NCI-H2196 treated with DMSO at 0.1 percent for 48 hours (cell line): ENCODE measurements at regions not wholly inside any gene's neighbourhood (a gene's known extent, or its start where the extent isn't known, plus 50 kb on each side); places are given as distances from the start of the nearest gene placed in this dataset.
"Not testable (repeated sequence)": the region's sequence is repeated elsewhere in the genome, so short reads cannot be mapped to it uniquely, and the experiment has no call there.

Experiments
- DNase-seq: peaks from one replicate; lab custom pipeline; 2025; ENCODE audit not compliant: unreplicated experiment; lab: John Stamatoyannopoulos, UW

DNA sequence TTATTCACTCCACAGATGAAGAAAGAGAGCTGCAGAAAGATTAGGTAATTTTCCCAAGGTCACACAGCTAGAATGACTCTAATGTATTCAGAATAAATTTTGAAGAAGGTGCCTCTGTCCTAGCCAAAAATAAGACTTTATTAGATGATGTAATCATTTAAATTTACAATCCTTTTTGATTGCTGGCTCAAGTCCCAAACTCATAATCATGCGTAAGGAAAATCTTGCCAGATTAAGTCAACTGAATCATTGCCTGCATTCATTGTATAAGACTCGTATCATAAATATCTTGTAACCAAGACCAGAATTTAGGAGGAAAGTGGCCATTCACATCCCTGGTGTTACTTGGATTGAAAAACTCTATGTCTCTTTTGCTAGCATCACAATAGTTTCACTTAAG, 53.1 kb upstream of the STK39 start:
- DNase-seq: no peak

DNA sequence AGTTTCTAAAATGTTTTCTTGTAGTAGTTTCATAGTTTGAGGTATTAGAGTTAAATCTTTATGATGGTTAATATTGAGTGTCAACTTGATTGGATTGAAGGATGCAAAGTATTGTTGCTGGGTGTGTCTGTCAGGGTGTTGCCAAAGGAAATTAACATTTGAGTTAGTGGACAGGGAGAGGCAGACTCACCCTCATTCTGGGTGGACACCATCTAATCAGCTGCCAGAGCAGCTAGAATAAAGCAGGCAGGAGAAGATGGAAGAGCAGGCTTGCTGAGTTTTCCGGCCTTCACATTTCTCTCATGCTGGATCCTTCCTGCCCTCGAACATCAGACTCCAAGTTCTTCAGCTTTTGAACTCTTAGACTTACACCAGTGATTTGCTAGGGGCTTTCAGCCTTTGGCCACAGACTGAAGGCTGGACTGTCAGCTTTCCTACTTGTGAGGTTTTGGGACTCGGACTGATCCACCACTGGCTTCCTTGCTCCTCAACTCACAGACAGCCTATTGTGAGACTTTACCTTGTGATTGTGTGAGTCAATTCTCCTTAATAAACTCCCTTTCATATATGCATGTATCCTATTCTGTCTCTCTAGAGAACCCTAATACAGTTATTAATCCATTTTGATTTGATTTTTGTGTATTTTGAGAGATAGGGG, 56.8 kb upstream of the STK39 start:
- no peak for DNase-seq

GRCh38 chr2:168307379-168307778, 60.0 kb upstream of the STK39 start:
- DNase-seq: no peak

- no peak for DNase-seq
Measured at GRCh38 chr2:168310580-168310979, 63.2 kb upstream of the STK39 start.

DNA sequence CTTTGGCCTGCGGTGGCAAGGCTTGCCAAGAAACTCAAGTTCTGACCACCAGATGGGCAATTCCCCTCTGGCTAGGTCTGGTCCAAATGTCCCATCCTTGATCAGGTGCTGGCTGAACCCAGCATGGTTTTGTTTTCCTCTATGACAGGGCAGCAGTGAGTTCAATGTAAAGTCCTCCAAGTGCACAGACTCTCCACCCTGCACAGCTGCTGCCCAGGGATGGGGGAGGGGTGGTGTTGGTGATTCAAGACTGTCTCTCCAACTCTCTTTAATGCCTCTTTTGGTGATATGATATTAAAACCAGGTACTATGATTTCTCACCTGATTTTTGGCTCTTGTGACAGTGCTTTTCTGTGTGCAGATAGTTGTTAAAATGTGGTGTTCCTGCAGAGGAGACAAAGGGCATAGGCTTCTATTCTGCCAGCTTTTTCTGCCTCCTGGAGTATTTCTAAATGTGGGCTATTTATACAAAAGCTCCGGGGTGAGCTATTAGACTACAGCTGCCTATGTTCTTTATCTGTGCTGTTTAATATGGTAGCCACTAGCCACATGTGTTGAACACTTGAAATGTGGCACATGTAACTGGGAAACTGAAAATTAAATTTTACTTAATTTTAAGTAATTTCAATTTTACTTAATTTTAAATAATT, 64.0 kb upstream of the STK39 start:
- DNase-seq: no peak

GRCh38 chr2:168312036-168312822, 64.8 kb upstream of the STK39 start:
- DNase-seq: no peak

GRCh38 chr2:168314236-168314635, 66.8 kb upstream of the STK39 start:
- DNase-seq: no peak

DNA sequence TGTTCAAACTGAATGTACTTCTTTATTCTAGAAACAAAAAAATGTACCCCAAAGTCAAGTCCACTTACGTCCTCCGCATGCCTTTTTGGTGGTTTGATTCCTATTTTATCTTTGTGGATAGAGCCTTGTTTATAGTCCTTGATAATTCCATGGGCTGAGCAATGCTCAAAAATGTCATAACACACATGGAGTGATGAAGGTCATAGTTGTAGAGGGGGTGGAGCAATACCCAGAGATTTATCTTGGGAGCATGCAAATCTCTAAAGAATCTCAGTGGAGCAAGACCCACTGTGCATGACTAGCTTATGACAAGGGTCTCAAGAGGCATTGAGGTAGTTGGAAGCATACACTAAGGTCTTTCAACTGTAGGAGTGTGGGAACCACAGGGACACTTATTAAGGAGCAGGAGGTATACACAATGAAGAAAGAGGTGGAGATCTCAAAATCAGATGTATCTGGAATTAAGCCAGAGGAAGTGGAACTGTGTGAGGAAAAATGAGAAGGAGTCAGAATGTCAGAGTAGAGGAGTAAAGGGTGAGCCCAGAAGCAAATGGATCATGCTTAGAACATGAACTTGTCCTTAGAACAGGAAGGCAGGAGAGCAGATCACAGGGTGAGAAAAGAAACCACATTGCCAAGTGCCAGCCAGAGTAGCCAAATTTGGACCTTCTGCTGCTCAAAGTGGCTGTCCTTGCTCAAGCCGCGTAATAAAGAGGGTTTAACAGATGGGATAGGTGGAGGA, 68.1 kb upstream of the STK39 start:
- DNase-seq: no peak

DNA sequence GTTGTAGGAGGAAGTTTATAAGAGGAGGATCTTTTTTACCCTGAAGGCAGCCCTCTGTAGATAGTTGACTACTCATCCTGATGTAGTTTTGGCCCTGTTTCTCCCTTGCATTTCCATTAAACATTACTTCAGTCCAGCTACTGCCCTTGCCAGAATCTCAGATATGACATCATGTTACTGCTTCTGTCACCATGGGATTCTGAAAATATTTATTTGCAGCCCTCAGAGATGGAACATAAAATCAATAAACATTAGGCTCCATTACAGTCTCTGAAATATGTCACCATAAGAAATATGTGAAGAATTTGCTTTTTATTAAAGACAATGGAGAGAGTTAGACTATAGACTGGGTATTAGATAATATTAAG, 68.7 kb upstream of the STK39 start:
- no peak for DNase-seq

DNA sequence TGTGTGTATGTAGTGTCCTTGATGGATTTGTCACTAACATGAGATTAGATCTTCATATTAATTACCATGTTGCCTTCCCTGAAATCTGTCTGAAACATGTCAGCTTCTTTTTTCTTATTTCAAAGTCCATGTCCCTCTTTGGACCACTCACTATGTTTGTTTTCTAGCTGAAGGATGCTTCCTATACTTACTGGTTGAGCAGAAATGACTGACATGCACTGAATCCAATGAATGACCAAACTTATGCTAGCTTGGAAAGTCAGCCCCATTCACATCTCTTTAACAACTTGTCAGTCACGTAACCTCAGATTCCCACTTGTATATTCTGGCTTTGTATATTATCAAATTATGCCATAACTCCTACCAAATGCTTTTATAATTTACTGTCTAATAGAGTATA, 69.9 kb upstream of the STK39 start:
- DNase-seq: no peak

DNA sequence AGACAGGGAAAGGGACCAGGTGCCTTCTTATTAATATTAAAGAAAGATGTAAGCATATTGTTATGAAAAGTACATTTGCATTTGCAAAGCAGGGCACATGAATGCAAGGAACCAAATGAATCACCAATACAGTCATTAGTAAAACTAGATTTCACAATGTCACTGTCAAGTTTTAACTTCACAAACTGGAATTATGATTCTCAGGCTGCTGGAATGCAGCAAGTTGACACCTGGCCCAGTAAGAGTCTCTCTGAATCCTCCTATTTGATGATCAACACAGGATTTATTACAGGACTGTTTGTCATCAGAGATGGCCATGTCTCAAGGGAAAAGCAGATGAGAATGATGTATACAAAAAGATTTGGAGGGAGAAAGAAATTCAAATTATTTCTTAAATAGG, 72.9 kb upstream of the STK39 start:
- no peak for DNase-seq

DNA sequence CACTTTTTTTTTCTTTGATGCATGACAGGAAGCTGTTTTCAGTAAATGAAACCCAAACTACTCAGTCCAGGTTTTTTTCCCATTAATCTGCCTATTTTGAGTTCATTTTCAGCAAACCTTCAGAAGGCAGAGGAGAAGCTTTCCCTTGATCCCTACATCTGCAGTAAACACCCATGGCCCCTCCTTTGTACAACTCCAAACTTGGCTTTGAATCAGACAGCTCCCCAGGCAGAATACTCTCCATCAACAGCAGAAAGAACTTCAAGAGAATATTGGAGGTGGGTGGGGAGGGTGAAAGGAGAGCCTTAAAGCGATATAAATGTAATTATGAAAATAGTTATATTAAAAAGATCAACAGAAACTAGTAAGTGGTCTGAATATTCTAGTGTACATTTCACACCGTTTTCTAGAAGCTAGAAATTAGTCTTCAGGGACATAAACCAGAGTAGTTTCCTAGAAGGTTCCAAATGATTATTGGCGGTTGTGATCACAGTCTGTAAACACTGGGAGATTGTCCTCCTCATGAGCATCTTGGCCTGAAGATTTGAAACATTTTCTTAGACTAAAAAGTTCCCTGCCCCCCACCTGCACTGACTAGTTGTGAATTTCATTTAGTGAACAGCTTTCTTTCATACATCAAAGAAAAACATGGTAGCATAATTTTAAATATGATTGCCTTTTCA, 75.1 kb upstream of the STK39 start:
- DNase-seq: no peak

DNA sequence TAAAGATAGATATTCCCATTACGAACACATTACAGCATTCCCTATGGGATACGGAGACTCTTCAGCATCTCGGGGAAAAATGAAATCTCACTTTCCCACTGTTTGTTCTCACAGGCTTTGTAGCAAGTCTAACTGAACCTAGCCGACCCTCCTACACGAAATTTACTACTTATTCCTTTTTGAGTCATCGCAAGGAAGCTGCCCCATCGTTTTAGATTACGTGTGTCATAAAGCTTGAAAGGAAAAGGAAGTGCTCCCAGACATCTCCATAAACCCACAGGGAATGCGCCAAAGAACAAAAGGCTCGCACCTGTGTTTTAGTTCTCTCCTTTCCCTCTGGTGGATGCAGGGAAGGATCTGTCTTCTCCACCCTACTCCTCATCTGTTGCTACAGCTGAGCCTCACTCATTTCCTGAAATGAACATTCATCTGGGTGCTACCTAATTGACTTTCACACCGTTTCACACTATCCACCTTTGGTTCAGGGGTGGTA, 76.2 kb upstream of the STK39 start:
- DNase-seq: no peak

DNA sequence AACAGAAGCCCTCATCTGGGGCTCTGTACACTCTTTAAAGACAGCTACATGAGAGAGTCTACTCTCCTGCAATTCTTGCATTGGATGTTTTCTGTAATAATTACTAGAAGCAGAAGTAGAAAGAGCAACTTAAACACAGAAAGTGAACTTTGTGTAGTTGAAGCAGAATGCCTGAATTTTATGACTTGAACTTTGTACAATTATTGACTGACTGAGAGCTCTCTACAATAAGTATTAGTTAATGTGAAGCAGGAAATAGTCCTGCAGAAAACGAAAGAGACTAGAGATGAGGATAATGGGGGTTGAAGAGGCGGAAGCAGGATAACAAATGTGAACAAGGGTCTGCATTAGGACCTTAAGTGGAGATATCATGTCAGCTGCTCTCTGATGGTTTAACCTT, 79.2 kb upstream of the STK39 start:
- no peak for DNase-seq

DNA sequence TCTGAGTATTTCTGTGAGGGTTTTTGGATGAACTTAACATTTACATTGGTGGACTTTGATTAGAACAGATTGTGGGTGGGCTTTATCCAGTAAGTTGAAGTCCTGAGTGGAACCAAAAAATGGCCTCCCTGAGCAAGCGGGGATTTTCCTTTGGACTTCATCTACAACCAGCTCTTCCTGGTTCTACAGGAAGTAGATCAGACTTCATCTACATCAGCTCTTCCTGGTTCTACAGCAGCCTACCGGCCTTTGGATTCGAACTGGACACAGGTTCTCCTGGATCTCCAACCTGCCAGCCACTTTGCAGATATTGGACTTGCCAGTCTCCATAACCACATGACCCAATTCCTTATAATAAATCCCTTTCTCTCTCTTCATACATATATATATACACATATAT, 79.9 kb upstream of the STK39 start:
- no peak for DNase-seq

DNA sequence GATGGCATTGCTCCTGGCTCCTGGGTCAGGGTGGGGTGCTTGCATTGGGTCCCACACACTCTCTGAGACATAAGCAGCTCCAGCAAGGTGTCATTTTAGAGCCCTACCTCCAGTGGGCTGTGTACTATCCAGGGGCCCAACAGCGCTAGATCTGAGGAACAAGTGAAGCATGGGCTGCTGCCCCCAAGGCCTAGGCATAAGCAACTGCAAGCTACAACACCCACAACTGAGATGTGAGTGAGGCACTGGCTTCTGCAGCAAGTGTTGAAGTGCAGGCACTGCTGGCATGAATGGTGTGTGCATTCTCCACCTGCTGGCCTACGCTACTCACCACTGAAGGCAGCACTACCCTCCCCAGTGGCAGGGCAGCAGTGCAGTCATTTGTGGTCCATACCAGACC, 81.0 kb upstream of the STK39 start:
- DNase-seq: no peak

- no peak for DNase-seq
Measured at GRCh38 chr2:168330624-168331423, 83.4 kb upstream of the STK39 start.

DNA sequence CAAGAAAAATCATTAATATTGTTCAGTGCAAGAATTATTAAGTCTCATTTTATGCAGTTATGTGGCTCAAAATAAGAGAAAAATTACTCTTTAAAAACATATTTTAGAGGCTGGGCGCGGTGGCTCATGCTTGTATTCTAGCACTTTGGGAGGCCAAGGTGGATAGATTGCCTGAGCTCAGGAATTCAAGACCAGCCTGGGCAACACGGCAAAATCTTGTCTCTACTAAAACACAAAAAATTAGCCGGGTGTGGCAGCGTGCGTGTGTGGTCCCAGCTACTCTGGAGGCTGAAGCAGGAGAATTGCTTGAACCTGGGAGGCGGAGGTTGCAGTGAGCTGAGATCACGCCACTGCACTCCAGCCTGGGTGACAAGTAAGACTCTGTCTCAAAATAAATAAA, 87.9 kb upstream of the STK39 start:
- not testable (repeated sequence) for DNase-seq

GRCh38 chr2:168336786-168337388, 89.5 kb upstream of the STK39 start:
- DNase-seq: peak; percentile 29

- no peak for DNase-seq
Measured at GRCh38 chr2:168338292-168338691, 90.9 kb upstream of the STK39 start.
